KMS-11 (cell line): ENCODE measurements at regions not wholly inside any gene's neighbourhood (a gene's known extent, or its start where the extent isn't known, plus 50 kb on each side); places are given as distances from the start of the nearest gene placed in this dataset.

Source experiments
- H2AFZ ChIP-seq: fragments of 200-600 bp; sonication (generic); 2 replicates; pipeline ENCODE4 v1.6.1; 2016; ENCODE audit warnings: antibody characterized with exemption, mixed run types, low read depth
- H3K27ac ChIP-seq: fragments of 200-600 bp; sonication (generic); 2 replicates; pipeline ENCODE4 v1.6.1; 2016; ENCODE audit warnings: mild to moderate bottlenecking, mixed run types
- H3K27me3 ChIP-seq: fragments of 200-600 bp; sonication (generic); 2 replicates; pipeline ENCODE4 v1.6.1; 2017; ENCODE audit warnings: mild to moderate bottlenecking, low read depth, mixed run types, moderate library complexity; ENCODE audit not compliant: insufficient read depth
- H3K36me3 ChIP-seq: fragments of 200-600 bp; sonication (generic); 2 replicates; pipeline ENCODE4 v1.6.1; 2017; ENCODE audit warnings: mild to moderate bottlenecking, mixed run types; ENCODE audit not compliant: insufficient read depth
- H3K4me1 ChIP-seq: fragments of 200-600 bp; sonication (generic); 2 replicates; pipeline ENCODE4 v1.6.1; 2016; ENCODE audit warnings: mild to moderate bottlenecking, low read depth, mixed run types; ENCODE audit not compliant: poor library complexity, severe bottlenecking
- H3K4me2 ChIP-seq: fragments of 200-600 bp; sonication (generic); 2 replicates; pipeline ENCODE4 v1.7.0; 2016; ENCODE audit warnings: mild to moderate bottlenecking, mixed run types
- H3K4me3 ChIP-seq: fragments of 200-600 bp; sonication (generic); IDR thresholded peaks from 2 replicates; pipeline ENCODE4 v1.6.1; 2017; ENCODE audit warnings: low read depth, low read length, mixed read lengths; ENCODE audit not compliant: insufficient read depth
- H3K79me2 ChIP-seq: fragments of 200-600 bp; sonication (generic); 2 replicates; pipeline ENCODE4 v1.6.1; 2016; ENCODE audit warnings: low read depth, mixed run types; ENCODE audit not compliant: insufficient read depth
- H3K9ac ChIP-seq: fragments of 200-600 bp; sonication (generic); 2 replicates; pipeline ENCODE4 v1.6.1; 2016; ENCODE audit warnings: mild to moderate bottlenecking, mixed run types
- H4K20me1 ChIP-seq: fragments of 200-600 bp; sonication (generic); 2 replicates; pipeline ENCODE4 v1.6.1; 2016; ENCODE audit warnings: mild to moderate bottlenecking, mixed run types; ENCODE audit not compliant: insufficient read depth
- TF ChIP-seq, protein P1 (sequence below): fragments of 200-600 bp; sonication (generic); conservative IDR thresholded peaks from 2 replicates; pipeline ENCODE4 v1.6.1; 2017; ENCODE audit warnings: low read depth, mild to moderate bottlenecking, antibody characterized with exemption, low read length, moderate library complexity, mixed read lengths

DNA sequence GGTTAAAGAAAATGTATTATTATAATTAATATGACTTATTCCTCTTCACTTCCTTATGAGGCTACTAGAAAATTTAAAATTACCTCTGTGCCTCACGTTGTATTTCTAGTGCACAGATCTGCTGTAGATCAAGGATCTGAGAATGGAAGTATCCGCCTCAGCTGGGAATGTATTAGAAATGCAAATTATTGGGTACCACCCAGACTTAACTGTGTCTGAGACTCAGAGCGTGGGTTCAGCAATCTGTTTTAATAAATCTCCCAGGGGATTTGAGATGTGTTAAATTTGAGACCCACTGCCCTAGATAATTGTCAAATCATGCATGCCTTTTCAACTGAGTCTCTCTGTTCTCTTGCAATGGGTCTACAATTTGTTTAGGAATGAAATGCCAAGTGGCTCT is 658.0 kb upstream of the NOX3 start:
- H3K4me1 ChIP-seq, result no peaks in the 10 kb centered on the region
- no peak overlapping the region for H2AFZ ChIP-seq
- H3K36me3 ChIP-seq, result no peaks in the 10 kb centered on the region
- no peak overlapping the region for H3K27ac ChIP-seq
- no peaks in the 10 kb centered on the region for H3K27me3 ChIP-seq
- no peak overlapping the region for H3K4me3 ChIP-seq
- H3K9ac ChIP-seq, result no peak overlapping the region
- H4K20me1 ChIP-seq, result no peaks in the 10 kb centered on the region
- TF ChIP-seq, protein P1, sequence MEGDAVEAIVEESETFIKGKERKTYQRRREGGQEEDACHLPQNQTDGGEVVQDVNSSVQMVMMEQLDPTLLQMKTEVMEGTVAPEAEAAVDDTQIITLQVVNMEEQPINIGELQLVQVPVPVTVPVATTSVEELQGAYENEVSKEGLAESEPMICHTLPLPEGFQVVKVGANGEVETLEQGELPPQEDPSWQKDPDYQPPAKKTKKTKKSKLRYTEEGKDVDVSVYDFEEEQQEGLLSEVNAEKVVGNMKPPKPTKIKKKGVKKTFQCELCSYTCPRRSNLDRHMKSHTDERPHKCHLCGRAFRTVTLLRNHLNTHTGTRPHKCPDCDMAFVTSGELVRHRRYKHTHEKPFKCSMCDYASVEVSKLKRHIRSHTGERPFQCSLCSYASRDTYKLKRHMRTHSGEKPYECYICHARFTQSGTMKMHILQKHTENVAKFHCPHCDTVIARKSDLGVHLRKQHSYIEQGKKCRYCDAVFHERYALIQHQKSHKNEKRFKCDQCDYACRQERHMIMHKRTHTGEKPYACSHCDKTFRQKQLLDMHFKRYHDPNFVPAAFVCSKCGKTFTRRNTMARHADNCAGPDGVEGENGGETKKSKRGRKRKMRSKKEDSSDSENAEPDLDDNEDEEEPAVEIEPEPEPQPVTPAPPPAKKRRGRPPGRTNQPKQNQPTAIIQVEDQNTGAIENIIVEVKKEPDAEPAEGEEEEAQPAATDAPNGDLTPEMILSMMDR, result no peak
- H3K79me2 ChIP-seq, result no peaks in the 10 kb centered on the region
- no peak overlapping the region for H3K4me2 ChIP-seq

DNA sequence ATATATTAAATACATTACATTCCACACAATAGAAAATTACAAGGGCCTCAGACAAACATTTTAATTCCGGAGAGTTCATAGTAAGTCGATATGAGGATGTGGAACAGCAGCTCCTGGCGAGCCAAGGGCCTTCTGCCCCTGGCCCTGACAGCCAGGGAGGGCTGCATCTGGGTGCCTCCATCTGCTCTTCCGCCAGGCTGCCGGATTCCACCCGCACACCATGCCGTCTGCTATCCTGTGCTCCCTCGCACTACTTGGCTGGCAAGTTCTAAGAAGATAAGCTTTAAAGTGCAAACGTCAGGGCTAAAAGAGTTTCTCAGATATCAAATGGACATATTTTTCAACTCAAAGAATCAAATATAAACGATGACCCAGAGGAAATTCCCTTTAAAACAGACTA is 656.3 kb upstream of the NOX3 start:
- no peaks in the 10 kb centered on the region for H3K27me3 ChIP-seq
- no peaks in the 10 kb centered on the region for H3K4me1 ChIP-seq
- no peaks in the 10 kb centered on the region for H3K36me3 ChIP-seq
- no peak overlapping the region for H3K4me2 ChIP-seq
- TF ChIP-seq, protein P1, result no peak
- H3K27ac ChIP-seq, result no peak overlapping the region
- no peak overlapping the region for H3K9ac ChIP-seq
- H3K79me2 ChIP-seq, result no peaks in the 10 kb centered on the region
- H3K4me3 ChIP-seq, result no peak overlapping the region
- no peaks in the 10 kb centered on the region for H4K20me1 ChIP-seq
- no peak overlapping the region for H2AFZ ChIP-seq

DNA sequence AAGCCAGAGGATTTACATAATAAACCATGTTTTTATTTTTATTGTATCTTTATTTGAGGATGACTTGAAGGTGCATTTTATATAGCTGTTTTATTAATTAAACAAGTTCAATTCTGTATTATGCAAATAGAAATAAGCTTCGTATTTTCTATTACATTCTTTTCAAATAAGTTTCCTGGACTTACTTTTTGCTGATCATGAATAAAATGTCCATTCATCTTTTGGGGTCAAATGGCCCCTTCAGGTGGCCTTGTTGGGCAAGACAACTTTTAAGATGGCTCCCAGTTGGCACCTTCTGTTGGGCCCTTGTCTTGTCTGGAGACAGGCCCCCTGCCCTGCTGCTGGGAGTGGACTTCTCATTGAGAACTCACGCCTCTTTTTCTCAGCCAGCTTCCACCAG is 654.6 kb upstream of the NOX3 start:
- no peak overlapping the region for H3K27ac ChIP-seq
- no peaks in the 10 kb centered on the region for H3K36me3 ChIP-seq
- TF ChIP-seq, protein P1, result no peak
- no peaks in the 10 kb centered on the region for H3K79me2 ChIP-seq
- no peak overlapping the region for H2AFZ ChIP-seq
- H3K4me2 ChIP-seq, result no peak overlapping the region
- no peaks in the 10 kb centered on the region for H3K4me1 ChIP-seq
- no peaks in the 10 kb centered on the region for H4K20me1 ChIP-seq
- H3K27me3 ChIP-seq, result no peaks in the 10 kb centered on the region
- H3K4me3 ChIP-seq, result no peak overlapping the region
- no peak overlapping the region for H3K9ac ChIP-seq

DNA sequence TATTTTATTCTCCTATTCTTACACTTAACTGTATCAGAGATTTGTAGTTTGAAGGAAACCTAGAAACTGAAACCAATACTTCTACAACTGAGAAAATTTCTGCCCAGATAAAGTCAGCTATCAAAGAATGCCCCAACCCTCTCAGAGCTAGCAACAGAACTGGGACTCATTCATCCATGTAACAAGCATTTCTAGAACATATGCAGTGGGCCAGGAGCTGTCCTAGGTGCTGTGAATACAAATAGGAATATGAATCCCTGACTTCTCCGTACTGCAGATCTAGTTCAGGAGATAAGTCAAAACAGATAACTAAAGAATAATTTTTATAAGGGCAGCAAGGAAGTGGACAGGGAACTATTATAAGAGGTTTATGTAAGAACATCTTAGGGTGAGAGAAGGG is 654.1 kb upstream of the NOX3 start:
- no peak overlapping the region for H2AFZ ChIP-seq
- no peaks in the 10 kb centered on the region for H4K20me1 ChIP-seq
- TF ChIP-seq, protein P1, result no peak
- no peaks in the 10 kb centered on the region for H3K36me3 ChIP-seq
- no peak overlapping the region for H3K27ac ChIP-seq
- no peak overlapping the region for H3K9ac ChIP-seq
- H3K4me3 ChIP-seq, result no peak overlapping the region
- H3K27me3 ChIP-seq, result no peaks in the 10 kb centered on the region
- no peaks in the 10 kb centered on the region for H3K4me1 ChIP-seq
- no peaks in the 10 kb centered on the region for H3K79me2 ChIP-seq
- H3K4me2 ChIP-seq, result no peak overlapping the region

DNA sequence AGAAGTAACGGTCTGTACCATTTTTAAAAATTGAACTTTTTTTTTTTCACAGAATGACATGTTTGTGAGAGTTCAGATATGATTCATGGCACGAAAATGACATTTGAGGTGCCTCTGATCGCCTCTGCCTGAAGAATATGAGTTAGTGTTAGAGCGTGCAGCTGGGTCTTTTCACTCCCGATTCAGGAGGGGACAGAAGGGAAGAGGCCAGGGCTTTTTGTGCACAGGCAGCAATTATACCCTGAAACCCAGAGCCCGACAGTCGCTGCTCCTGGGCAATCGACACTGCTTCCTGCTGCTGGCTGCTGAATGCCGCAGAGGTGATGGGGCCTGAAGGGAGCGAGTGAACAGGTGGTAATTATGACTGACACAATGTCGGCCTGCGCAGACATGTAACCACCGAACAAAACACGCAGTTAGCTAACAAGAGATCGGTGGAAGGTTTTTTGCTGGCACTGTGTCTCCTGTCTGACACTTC is 652.0 kb upstream of the NOX3 start:
- no peaks in the 10 kb centered on the region for H3K36me3 ChIP-seq
- H2AFZ ChIP-seq, result no peak overlapping the region
- no peak overlapping the region for H3K9ac ChIP-seq
- TF ChIP-seq, protein P1, result no peak
- no peak overlapping the region for H3K27ac ChIP-seq
- no peaks in the 10 kb centered on the region for H4K20me1 ChIP-seq
- H3K27me3 ChIP-seq, result no peaks in the 10 kb centered on the region
- H3K4me3 ChIP-seq, result no peak overlapping the region
- no peaks in the 10 kb centered on the region for H3K79me2 ChIP-seq
- H3K4me1 ChIP-seq, result no peaks in the 10 kb centered on the region
- H3K4me2 ChIP-seq, result no peak overlapping the region
